HT1080 (cell line): ENCODE measurements at regions not wholly inside any gene's neighbourhood (a gene's known extent, or its start where the extent isn't known, plus 50 kb on each side); places are given as distances from the start of the nearest gene placed in this dataset.

ENCODE experiments used
- DNase-seq: peaks from one replicate; pipeline ENCODE4 v3.0.0-alpha.2; 2015; ENCODE audit warnings: low read depth

- no peak for DNase-seq
Observed at GRCh38 chr6:167766986-167767714, 59.6 kb upstream of the AFDN start.

- DNase-seq = no peak
Observed at GRCh38 chr6:167767715-167768107, 59.0 kb upstream of the AFDN start.

- no peak for DNase-seq
Observed at GRCh38 chr6:167768471-167769215, 58.1 kb upstream of the AFDN start.

GRCh38 chr6:167769408-167770190 lies 57.1 kb upstream of the AFDN start:
- no peak for DNase-seq

- no peak for DNase-seq
Observed at GRCh38 chr6:167770291-167770955, 56.3 kb upstream of the AFDN start.

GRCh38 chr6:167774881-167775280 lies 51.8 kb upstream of the AFDN start:
- DNase-seq = no peak

- no peak for DNase-seq
Observed at GRCh38 chr6:167776906-167777627, 49.6 kb upstream of the AFDN start.
